ENCODE measurements at regions not wholly inside any gene's neighbourhood (a gene's known extent, or its start where the extent isn't known, plus 50 kb on each side); places are given as distances from the start of the nearest gene placed in this dataset.

GRCh38 chr5:104082754-104083153, 520.2 kb upstream of the NUDT12 start:
- TF ChIP-seq CTCF (IDR thresholded peaks at IDR 0.05 in 4 of 5, conservative IDR thresholded peaks at IDR 0.05 in 1 of 5) (no peak), POLR2A (IDR thresholded peaks at IDR 0.05) (no peak)
